ENCODE measurements at regions not wholly inside any gene's neighbourhood (a gene's known extent, or its start where the extent isn't known, plus 50 kb on each side); places are given as distances from the start of the nearest gene placed in this dataset.

- no peak overlapping the region for H2AFZ ChIP-seq (ENCODE audit: low read depth)
- H3K27me3 ChIP-seq (ENCODE audit: insufficient read depth) = no peaks in the 10 kb centered on the region
- H3K9me3 ChIP-seq = no peaks in the 10 kb centered on the region
- H3F3A ChIP-seq (replicated peaks; ENCODE audit: insufficient read depth) = no peaks in the 10 kb centered on the region
- H3K4me3 ChIP-seq (ENCODE audit: low read depth in 2 of 2, low read length in 1 of 2) = no peak overlapping the region
- no peak overlapping the region for H3K27ac ChIP-seq (ENCODE audit: low read depth in 2 of 2, low read length in 1 of 2)
- no peaks in the 10 kb centered on the region for H3K36me3 ChIP-seq (replicated peaks in 1 of 2; ENCODE audit: control insufficient read depth in 1 of 2, insufficient read depth in 2 of 2, low read length in 1 of 2)
- no peak overlapping the region for H3K4me2 ChIP-seq
- WGBS (ENCODE audit: low lambda C conversion rate) = 35% methylated on average over 1 of the region's 1 CpG
- no peaks in the 10 kb centered on the region for H3K9me2 ChIP-seq
- no peak overlapping the region for H3K9ac ChIP-seq
- CTCF ChIA-PET = no interaction called here
- DNase-seq = no peak
- H3K4me1 ChIP-seq (ENCODE audit: control insufficient read depth in 1 of 2, insufficient read depth in 2 of 2, low read depth in 1 of 2, low read length in 1 of 2) = no peaks in the 10 kb centered on the region
- no peaks in the 10 kb centered on the region for H3K79me2 ChIP-seq (ENCODE audit: insufficient read depth)
- H4K20me1 ChIP-seq (ENCODE audit: insufficient read depth) = no peaks in the 10 kb centered on the region
- POLR2A ChIA-PET = no interaction called here
- TF ChIP-seq JUND (IDR thresholded peaks at IDR 0.05) (no peak), FOXM1 (IDR thresholded peaks at IDR 0.05; ENCODE audit: low read depth) (no peak), FOXJ3 (CRISPR knock-in tag; IDR thresholded peaks at IDR 0.05) (no peak), EZH2phosphoT487 (IDR thresholded peaks at IDR 0.05; ENCODE audit: borderline replicate concordance, low read depth) (no peak), POLR2AphosphoS5 (IDR thresholded peaks at IDR 0.05; ENCODE audit: low read depth, low read length) (no peak), ZBTB33 (IDR thresholded peaks at IDR 0.05; ENCODE audit: borderline replicate concordance, low read depth) (no peak), IRF3 (IDR thresholded peaks at IDR 0.05; ENCODE audit: low read depth, low read length) (no peak), REST (IDR thresholded peaks at IDR 0.05; ENCODE audit: low read depth, low read length) (no peak), GABPA (IDR thresholded peaks at IDR 0.05; ENCODE audit: low read depth) (no peak), SMC3 (IDR thresholded peaks at IDR 0.05; ENCODE audit: low read depth, low read length) (no peak), NFIC (IDR thresholded peaks at IDR 0.05; ENCODE audit: borderline replicate concordance) (no peak), MXI1 (IDR thresholded peaks at IDR 0.05; ENCODE audit: low read depth, low read length) (no peak), MAX (IDR thresholded peaks at IDR 0.05; ENCODE audit: low read depth) (no peak), CTCF (IDR thresholded peaks at IDR 0.05) (no peak)
Measured at GRCh38 chr11:97567801-97568200, 1178.0 kb downstream of the JRKL start.

All from SK-N-SH (cell line).